ENCODE measurements at regions not wholly inside any gene's neighbourhood (a gene's known extent, or its start where the extent isn't known, plus 50 kb on each side); places are given as distances from the start of the nearest gene placed in this dataset.
A peak's percentile ranks its signal among the peaks of the same experiment; 100 is the strongest.

DNA sequence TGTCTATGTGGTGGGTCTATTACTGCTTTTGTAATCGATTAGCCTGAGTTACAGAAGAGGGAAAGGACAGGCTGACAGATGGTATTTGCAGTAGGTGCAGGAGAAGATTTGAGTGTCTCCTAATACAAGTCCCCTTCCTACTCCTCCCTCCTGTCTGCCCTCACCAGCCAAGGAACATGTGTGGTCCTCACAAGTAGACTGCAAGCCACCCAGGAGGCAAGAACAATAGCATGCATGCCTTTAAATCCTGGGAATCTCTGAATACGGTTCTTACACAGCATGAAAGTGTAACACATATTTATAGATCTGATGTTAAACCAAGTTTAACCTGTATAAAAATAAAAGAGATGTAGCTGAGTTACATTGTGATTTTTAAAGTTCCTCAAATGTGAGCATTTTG lies 117.0 kb downstream of the PTCSC3 start:
- BruUV-seq (replicated peaks) = no TSS peak
- POLR2A ChIA-PET = no interaction called here
- H3K36me3 Mint-ChIP-seq (ENCODE audit: insufficient read depth, unreplicated experiment) = no peaks in the 10 kb centered on the region
- DNase-seq (ENCODE audit: unreplicated experiment) = no peak
- H3K9me3 Mint-ChIP-seq (ENCODE audit: unreplicated experiment) = no peaks in the 10 kb centered on the region
- TF ChIP-seq CTCF (IDR thresholded peaks at IDR 0.05; ENCODE audit: unreplicated experiment) = no peak
- peaks cover 26% of the 10 kb centered on the region for H3K4me1 Mint-ChIP-seq (ENCODE audit: insufficient read depth, unreplicated experiment)
- H3K27ac Mint-ChIP-seq (ENCODE audit: low read depth, unreplicated experiment) = no peak overlapping the region
- H3K4me3 Mint-ChIP-seq (ENCODE audit: unreplicated experiment) = no peak overlapping the region
- CTCF ChIA-PET = interaction anchor here (0.5 to 4.0 kb wide), 6 partner anchors 10 to 314 kb away, joined by 3 to 39 read pairs (median 3); no protein-coding TSS in a partner anchor
- intact Hi-C loops (cut with micrococcal nuclease) = no loop called here
- H3K27me3 Mint-ChIP-seq (ENCODE audit: insufficient read depth, unreplicated experiment) = no peaks in the 10 kb centered on the region

DNA sequence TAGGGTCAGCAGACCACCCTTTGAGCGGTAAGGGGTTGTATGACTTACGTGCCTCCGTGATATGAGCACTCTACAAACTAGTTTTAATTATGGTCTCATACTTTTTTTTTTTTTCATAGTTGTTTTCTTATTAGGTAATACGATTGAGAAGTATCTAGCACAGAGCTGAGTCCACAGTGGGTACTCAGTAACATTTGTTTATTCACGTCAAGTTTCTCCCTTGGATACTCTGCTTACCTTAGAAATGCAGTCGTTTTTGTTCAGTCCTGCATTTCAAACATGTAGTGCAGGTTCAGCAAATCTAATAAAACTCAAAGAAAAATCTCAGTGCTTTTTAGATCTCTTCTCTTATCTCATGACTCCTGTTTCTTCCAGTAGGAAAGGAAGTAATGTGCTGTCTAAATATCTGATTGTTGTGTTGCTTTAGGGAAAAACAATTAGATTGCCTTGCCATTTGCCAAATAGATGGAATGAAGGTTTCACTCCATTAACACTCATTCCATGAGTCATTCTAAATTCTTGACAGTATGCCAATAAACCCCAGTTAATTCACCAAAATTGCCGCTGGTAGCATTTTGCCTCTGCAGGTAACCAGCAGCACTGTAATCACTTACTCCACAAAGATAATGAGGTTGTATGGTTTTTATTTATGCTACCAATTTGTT lies 118.9 kb downstream of the PTCSC3 start:
- POLR2A ChIA-PET = interaction anchor here (0.6 to 1.4 kb wide), 4 partner anchors 11 to 100 kb away, joined by 3 to 6 read pairs (median 4); no protein-coding TSS in a partner anchor
- TF ChIP-seq CTCF (IDR thresholded peaks at IDR 0.05; ENCODE audit: unreplicated experiment) = no peak
- Mint-ChIP-seq H3K4me1 (ENCODE audit: insufficient read depth, unreplicated experiment) (peaks cover 26% of the 10 kb centered on the region), H3K9me3 (ENCODE audit: unreplicated experiment) (no peaks in the 10 kb centered on the region), H3K27ac (ENCODE audit: low read depth, unreplicated experiment) (peak overlapping the region; percentile 57), H3K27me3 (ENCODE audit: insufficient read depth, unreplicated experiment) (no peaks in the 10 kb centered on the region), H3K4me3 (ENCODE audit: unreplicated experiment) (peak overlapping the region; percentile 11), H3K36me3 (ENCODE audit: insufficient read depth, unreplicated experiment) (no peaks in the 10 kb centered on the region)
- intact Hi-C loops (cut with micrococcal nuclease) = no loop called here
- CTCF ChIA-PET = interaction anchor here (0.5 to 1.3 kb wide), 3 partner anchors 10 to 564 kb away, joined by 3 to 4 read pairs (median 4); no protein-coding TSS in a partner anchor
- DNase-seq (ENCODE audit: unreplicated experiment) = peak; percentile 78
- no TSS peak for BruUV-seq (replicated peaks)

- H3K9me3 Mint-ChIP-seq (ENCODE audit: unreplicated experiment) = no peaks in the 10 kb centered on the region
- ChIA-PET CTCF (interaction anchor here (0.5 to 1.3 kb wide), 2 partner anchors 11 to 565 kb away, joined by 3 to 4 read pairs; no protein-coding TSS in a partner anchor), POLR2A (interaction anchor here (0.6 to 1.4 kb wide), 4 partner anchors 12 to 100 kb away, joined by 3 to 6 read pairs (median 4); no protein-coding TSS in a partner anchor)
- TF ChIP-seq CTCF (IDR thresholded peaks at IDR 0.05; ENCODE audit: unreplicated experiment) = no peak
- peaks cover 26% of the 10 kb centered on the region for H3K4me1 Mint-ChIP-seq (ENCODE audit: insufficient read depth, unreplicated experiment)
- intact Hi-C loops (cut with micrococcal nuclease) = no loop called here
- no TSS peak for BruUV-seq (replicated peaks)
- DNase-seq (ENCODE audit: unreplicated experiment) = no peak
- H3K27me3 Mint-ChIP-seq (ENCODE audit: insufficient read depth, unreplicated experiment) = no peaks in the 10 kb centered on the region
- H3K36me3 Mint-ChIP-seq (ENCODE audit: insufficient read depth, unreplicated experiment) = no peaks in the 10 kb centered on the region
- H3K4me3 Mint-ChIP-seq (ENCODE audit: unreplicated experiment) = no peak overlapping the region
- no peak overlapping the region for H3K27ac Mint-ChIP-seq (ENCODE audit: low read depth, unreplicated experiment)
Measured at GRCh38 chr14:36056845-36057244, 119.7 kb downstream of the PTCSC3 start.

DNA sequence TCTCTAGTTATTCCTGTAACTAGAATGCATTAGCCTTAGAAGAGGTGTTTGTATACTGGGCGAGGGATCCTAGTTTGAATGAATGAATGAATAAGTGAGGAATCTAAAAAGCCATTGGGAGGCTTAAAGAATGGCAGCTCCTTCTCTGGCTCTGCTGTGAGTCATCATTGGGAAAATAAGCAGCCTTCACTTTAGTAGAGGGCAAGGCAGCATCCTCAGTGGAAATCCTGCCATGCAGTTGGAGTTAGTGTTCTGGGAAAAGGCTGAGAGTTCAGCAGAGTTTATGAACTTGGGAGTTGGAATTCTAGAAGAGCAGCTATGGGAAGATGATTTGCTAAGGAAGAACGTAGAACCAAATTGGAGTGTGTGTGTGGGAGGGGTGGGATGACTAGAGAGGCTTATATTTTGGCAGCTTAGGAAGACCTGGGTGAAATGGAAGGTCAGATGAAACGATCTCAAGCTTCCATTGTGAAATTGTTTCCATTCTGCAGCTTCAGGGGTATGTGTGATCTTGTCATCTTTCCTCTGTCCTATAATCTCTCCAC lies 120.8 kb downstream of the PTCSC3 start:
- intact Hi-C loops (cut with micrococcal nuclease) = no loop called here
- Mint-ChIP-seq H3K9me3 (ENCODE audit: unreplicated experiment) (no peaks in the 10 kb centered on the region), H3K4me1 (ENCODE audit: insufficient read depth, unreplicated experiment) (peaks cover 26% of the 10 kb centered on the region), H3K36me3 (ENCODE audit: insufficient read depth, unreplicated experiment) (no peaks in the 10 kb centered on the region), H3K27ac (ENCODE audit: low read depth, unreplicated experiment) (no peak overlapping the region), H3K27me3 (ENCODE audit: insufficient read depth, unreplicated experiment) (no peaks in the 10 kb centered on the region), H3K4me3 (ENCODE audit: unreplicated experiment) (no peak overlapping the region)
- BruUV-seq (replicated peaks) = no TSS peak
- no peak for DNase-seq (ENCODE audit: unreplicated experiment)
- ChIA-PET CTCF (interaction anchor here (0.5 kb wide), 1 partner anchor 1574 kb away, joined by 3 read pairs; no protein-coding TSS in a partner anchor), POLR2A (interaction anchor here (0.5 to 1.4 kb wide), 2 partner anchors 20 to 423 kb away, joined by 3 to 5 read pairs; no protein-coding TSS in a partner anchor)
- TF ChIP-seq CTCF (IDR thresholded peaks at IDR 0.05; ENCODE audit: unreplicated experiment) = no peak

Data from MCF 10A (cell line).